GM12891 (cell line): ENCODE measurements at regions not wholly inside any gene's neighbourhood (a gene's known extent, or its start where the extent isn't known, plus 50 kb on each side); places are given as distances from the start of the nearest gene placed in this dataset.

Experiments
- DNase-seq: peaks from one replicate; pipeline ENCODE4 v3.0.0; 2011; ENCODE audit warnings: low spot score; ENCODE audit not compliant: insufficient read length
- FAIRE-seq: peaks from 2 replicates; lab custom pipeline; 2011; peaks lifted over from hg19 to GRCh38; lab: Jason Lieb, UNC
- PAX5 ChIP-seq: IDR thresholded peaks from 2 replicates; pipeline ENCODE4 v1.6.1; 2011; ENCODE audit warnings: low read length, moderate library complexity, mild to moderate bottlenecking; ENCODE audit not compliant: insufficient read depth, severe bottlenecking
- POLR2A ChIP-seq: IDR thresholded peaks from 2 replicates; pipeline ENCODE4 v1.6.1; 2011; ENCODE audit warnings: low read depth, low read length, control low read depth
- POLR2AphosphoS5 ChIP-seq: IDR thresholded peaks from 2 replicates; pipeline ENCODE4 v1.6.1; 2011; ENCODE audit warnings: low read depth, low read length, control low read depth
- POU2F2 ChIP-seq: IDR thresholded peaks from 2 replicates; pipeline ENCODE4 v1.6.1; 2011; ENCODE audit warnings: low read depth, mild to moderate bottlenecking, control low read depth, low read length, moderate library complexity
- SPI1 ChIP-seq: IDR thresholded peaks from 2 replicates; pipeline ENCODE4 v1.6.1; 2011; ENCODE audit warnings: low read depth, low read length, control low read depth
- TAF1 ChIP-seq: IDR thresholded peaks from 2 replicates; pipeline ENCODE4 v1.6.1; 2011; ENCODE audit warnings: low read depth, low read length, control low read depth

DNA sequence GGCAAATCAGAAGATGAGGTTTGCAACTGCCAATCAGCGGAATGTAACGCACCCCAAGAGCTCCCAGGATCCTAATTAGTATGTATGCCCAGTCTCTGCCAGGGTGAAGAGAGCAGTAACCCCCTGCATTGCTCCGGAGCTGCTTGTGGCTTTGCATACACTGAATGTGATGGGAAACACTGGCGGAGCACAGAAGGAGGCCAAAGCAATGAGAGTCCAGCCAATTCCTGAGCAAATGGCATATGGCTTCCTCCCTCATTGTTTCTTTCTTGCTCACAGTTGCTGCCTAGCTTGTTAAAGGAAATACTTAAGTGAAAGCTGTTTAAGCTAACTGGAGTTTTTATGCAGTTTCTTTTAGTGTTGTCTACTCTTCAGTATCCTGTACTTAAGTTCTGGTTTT is 343.5 kb upstream of the NT5C1B start:
- FAIRE-seq (no peak), DNase-seq (no peak)
- TF ChIP-seq PAX5 = no peak
- TF ChIP-seq SPI1 = no peak
- TF ChIP-seq TAF1 = no peak
- TF ChIP-seq POLR2AphosphoS5 = no peak
- no peak for TF ChIP-seq POU2F2
- no peak for TF ChIP-seq POLR2A

DNA sequence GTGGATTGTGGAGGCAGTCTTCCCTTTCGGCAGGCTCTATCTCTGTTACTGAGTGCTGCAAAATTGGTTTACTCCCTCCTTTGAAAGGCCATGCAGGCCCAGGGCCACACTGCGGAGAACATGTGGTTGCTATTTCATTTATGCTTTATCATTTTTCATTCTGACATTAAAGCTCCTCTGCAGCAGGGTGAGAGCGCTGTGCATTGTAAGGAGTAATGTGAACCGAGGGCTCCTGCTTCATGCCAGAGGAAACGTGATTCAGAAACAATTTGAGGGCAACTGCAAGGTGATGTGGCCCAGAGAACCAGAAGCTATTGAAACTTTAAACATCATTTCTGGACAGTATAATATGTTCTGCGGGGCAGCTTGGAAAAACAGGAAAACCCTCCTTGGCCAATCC is 341.6 kb upstream of the NT5C1B start:
- FAIRE-seq (no peak), DNase-seq (no peak)
- TF ChIP-seq POU2F2 = no peak
- no peak for TF ChIP-seq PAX5

DNA sequence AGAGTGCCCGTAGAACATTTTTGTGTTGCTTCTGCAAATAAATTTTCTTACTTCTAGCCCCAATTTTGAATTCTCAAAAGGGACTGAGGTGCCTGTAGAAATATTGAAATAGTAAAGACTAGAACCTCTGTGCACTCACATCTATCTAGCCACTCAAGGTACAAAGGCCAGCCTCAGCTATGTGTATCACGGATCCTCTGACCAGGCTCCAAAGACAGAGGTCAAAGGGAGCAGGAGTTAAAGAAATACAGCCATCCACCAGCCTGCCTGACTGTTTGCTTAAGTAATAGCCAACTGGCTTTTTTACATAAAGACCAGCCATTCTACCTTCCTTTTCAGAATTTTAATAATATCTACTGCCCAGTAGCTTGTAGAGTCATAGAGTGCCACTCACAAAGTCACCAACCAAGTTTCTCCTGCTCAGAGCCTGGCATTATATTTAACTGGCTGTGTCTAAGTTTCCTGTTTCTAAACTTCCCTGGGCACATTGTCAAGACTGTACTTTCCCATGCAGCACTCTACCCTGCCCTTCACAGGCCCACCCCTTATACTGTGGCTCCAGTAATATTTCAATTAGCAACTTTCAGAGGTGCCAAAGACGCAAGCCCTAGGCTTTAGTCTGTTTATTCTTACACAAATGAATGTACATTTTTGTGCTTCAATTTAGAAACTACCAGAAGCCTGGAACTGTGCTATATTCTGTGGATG is 338.3 kb upstream of the NT5C1B start:
- TF ChIP-seq TAF1 = no peak
- no peak for TF ChIP-seq POU2F2
- TF ChIP-seq POLR2AphosphoS5 = no peak
- no peak for TF ChIP-seq SPI1
- TF ChIP-seq PAX5 = no peak
- TF ChIP-seq POLR2A = no peak
- no peak for DNase-seq
- FAIRE-seq = no peak

DNA sequence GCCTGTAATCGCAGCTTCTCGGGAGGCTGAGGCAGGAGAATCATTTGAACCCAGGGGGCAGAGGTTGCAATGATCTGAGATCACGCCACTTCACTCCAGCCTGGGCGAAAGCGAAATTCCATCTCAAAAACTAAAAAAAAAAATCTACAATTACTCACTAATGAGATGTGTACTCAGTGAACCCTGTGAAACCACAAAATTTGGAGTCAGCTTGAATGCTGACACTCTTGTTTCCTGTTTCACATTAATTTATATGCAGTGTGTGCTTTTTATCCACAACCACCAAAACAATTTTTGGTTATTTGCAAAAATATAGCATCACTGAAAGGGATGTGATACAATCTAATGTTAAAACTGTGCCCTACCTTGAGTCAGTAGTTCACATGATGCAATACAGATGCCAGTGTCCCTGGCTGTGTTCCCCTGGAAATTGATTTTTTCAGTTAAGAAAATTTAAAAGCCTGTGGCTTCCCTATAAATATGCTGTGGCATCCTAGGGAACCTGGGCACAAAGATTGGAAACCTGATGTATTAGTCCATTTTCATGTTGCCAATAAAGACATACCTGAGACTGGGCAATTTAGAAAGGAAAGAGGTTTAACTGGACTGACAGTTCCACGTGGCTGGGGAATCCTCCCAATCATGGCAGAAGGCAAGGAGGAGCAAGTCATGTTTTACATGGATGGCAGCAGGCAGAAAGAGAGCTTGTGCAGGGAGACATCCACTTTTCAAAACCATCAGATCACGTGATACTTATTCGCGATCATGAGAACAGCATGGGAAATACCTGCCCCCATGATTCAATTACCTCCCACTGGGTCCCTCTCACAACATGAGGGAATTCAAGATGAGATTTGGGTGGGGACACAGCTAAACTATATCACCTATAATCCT is 337.5 kb upstream of the NT5C1B start:
- FAIRE-seq (no peak), DNase-seq (no peak)
- no peak for TF ChIP-seq POLR2A
- TF ChIP-seq PAX5 = no peak
- no peak for TF ChIP-seq TAF1
- no peak for TF ChIP-seq SPI1

DNA sequence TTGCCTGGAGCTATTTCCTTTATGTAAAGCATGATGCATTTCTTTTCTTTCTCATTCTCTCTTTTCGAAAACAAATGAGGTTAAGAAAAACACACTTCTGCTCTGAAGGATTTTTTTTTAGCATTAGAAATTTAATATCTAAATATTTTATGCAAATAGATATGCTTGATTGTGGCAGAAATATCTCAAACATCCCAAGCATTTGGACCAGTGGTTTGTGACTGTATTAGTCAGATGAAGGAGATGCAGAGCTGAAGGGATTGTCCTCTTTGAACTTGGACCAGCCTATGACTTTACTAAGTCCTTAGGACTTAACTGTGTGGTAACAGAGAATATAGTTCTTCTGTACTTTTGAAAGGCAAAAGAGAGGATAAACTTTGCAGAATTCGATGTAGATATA is 335.9 kb upstream of the NT5C1B start:
- TF ChIP-seq SPI1 (no peak), POLR2AphosphoS5 (no peak), TAF1 (no peak)
- FAIRE-seq (no peak), DNase-seq (no peak)

DNA sequence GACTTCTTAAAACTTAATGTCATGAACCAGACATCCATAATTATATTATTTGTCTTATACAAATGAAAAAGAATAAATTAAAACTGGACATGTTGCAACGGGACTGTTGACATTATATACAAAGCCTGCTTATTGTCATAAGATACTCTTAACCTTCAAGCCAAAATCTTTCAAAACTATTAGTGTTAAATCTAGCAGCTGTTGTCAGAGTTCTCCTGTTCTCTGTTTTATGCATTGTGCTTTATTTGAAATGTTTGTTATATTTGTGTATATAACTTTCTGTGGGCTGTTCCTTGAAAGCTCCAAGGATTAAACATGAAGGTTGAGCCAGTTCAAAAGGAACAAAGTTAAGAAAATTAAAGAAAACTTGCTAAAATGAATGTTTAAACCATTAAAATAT is 335.5 kb upstream of the NT5C1B start:
- DNase-seq = no peak

DNA sequence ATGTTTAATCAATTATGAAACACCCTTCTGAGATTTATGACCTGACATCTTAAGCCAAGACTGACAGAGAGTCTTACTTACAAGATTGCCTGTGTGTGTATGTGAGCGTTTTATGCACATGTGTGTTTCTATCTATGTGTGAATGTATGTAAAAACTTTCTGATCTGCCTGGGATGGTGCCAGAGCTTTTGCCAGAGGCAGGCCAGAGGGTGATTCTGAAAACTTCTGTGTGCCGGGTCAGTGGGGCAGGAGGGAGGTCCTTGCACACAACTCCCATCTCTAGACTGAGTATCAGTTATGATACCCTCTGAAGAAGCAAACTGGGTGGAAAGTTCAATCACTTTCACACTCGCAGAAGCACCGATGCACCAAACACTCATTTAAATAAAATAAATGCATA is 335.0 kb upstream of the NT5C1B start:
- TF ChIP-seq POU2F2 = no peak
- no peak for TF ChIP-seq SPI1
- no peak for TF ChIP-seq POLR2AphosphoS5
- TF ChIP-seq TAF1 = no peak
- TF ChIP-seq PAX5 = no peak
- no peak for TF ChIP-seq POLR2A
- DNase-seq (no peak), FAIRE-seq (no peak)

More for the DNA sequence above, 335.5 kb upstream of the NT5C1B start:
- no peak for TF ChIP-seq PAX5
- TF ChIP-seq SPI1 = no peak
- TF ChIP-seq POU2F2 = no peak
- no peak for TF ChIP-seq TAF1
- TF ChIP-seq POLR2A = no peak
- TF ChIP-seq POLR2AphosphoS5 = no peak
- no peak for FAIRE-seq

DNA sequence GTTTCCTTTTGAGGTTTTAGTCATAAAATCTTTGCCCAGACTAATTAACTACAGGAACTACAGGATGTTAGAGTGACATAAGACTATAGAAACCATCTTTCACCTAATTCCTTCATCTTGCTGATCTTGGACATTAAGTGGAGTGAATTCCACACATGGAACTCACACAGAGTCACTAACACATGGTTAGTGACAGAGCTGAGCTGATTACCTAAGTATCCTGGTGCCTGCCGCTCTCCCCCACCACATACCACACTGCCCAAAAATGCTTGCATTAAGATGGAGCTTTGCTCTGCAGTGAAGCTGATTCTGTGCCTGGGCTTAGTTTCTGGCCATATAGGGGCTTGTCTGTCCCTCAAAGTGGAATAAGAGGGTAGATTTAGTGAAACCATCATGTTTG is 332.9 kb upstream of the NT5C1B start:
- TF ChIP-seq PAX5 = no peak
- FAIRE-seq (no peak), DNase-seq (no peak)

DNA sequence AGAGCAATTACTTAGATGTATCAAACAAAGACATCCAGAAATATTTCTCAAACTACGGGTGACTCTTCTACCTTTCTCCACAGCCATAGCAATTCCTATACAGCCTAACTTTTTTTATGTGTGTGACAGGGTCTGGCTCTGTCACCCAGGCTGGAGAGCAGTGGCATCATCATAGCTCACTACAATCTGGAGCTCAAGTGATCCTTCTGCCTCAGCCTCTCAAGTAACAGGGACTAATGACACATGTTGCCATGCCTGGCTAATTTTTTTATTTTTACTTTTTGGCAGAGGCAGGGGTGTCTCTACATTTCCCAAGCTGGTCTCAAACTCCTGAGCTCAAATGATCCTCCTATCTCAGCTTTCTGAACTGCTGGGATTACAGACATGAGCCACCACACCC is 328.9 kb upstream of the NT5C1B start:
- no peak for FAIRE-seq
- no peak for TF ChIP-seq PAX5
- TF ChIP-seq POU2F2 = no peak
- TF ChIP-seq POLR2A = no peak
- DNase-seq = no peak

DNA sequence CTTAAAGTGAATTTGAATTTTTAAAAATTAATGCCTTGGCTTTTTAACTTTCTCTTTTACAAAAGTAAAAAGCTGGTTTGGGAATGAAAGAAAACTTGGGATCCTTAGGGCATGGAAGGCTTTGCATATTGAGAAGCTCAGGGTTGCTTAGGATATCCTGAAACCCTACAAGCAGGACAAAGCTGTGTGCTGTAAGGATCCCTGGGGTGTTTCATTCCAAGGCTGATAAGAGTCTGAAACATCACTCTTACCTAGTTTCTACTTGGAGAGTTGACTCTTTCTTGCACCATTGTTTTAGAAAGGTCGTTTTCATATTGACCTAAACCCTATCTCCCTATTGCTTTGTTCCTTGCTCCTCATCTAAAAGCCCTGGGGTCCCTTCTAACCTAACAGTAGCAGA is 325.9 kb upstream of the NT5C1B start:
- no peak for FAIRE-seq
- TF ChIP-seq POU2F2 (no peak), SPI1 (no peak), PAX5 (no peak), TAF1 (no peak), POLR2AphosphoS5 (no peak), POLR2A (no peak)

DNA sequence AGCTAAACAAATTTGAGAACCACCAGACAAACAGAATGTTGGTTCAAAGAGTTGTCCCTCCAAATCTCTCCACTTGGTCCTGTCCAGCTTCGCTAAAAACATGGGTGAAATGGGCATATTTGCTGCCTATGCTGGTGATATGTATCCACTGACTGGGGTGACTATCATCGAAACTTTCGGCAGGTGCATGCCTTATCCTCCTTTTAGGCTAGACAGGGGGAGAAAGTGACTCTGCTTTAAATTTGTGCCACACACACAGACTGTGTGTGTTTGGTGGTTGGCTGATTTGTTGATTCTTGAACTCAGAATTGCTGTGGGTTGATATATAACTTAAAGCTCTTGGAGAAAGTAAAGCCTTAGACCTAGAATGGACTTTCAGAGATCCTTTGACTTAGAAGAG is 324.1 kb upstream of the NT5C1B start:
- DNase-seq = no peak
- no peak for FAIRE-seq
- TF ChIP-seq POLR2A = no peak
- TF ChIP-seq SPI1 = no peak
- no peak for TF ChIP-seq POU2F2
- no peak for TF ChIP-seq POLR2AphosphoS5
- no peak for TF ChIP-seq TAF1
- no peak for TF ChIP-seq PAX5

More for the DNA sequence above, 325.9 kb upstream of the NT5C1B start:
- no peak for DNase-seq
